Loucy (cell line): ENCODE measurements at regions not wholly inside any gene's neighbourhood (a gene's known extent, or its start where the extent isn't known, plus 50 kb on each side); places are given as distances from the start of the nearest gene placed in this dataset.

Experiments
- EZH2phosphoT487 ChIP-seq: fragments of 200-600 bp; IDR thresholded peaks from 2 replicates; pipeline ENCODE4 v1.6.1; 2018; ENCODE audit warnings: antibody characterized with exemption, mild to moderate bottlenecking, moderate library complexity, borderline replicate concordance
- TF ChIP-seq, protein P1 (sequence below): fragments of 200-600 bp; sonication (generic); conservative IDR thresholded peaks from 2 replicates; pipeline ENCODE4 v1.5.1; 2014; ENCODE audit warnings: mild to moderate bottlenecking, antibody characterized with exemption, low read length

DNA sequence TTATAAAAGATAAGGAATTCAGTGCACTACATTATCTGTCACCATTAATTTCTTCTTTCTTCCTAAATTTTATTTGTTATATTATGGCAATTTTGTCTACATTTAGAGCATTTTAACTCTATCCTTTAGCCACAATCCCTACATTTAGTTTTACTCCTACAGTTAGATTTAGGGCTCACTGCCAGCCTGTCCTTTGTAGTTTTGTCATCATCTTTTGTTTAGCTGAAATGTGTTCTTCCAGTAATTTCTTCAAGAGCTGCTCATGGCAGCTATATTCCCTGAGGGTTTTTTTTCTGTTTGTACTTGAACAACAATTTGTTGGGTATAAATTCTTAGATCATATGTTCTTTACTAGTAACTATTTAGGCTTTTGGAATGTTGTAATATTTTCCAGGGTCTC lies 72.7 kb upstream of the B3GAT2 start:
- TF ChIP-seq, protein P1, sequence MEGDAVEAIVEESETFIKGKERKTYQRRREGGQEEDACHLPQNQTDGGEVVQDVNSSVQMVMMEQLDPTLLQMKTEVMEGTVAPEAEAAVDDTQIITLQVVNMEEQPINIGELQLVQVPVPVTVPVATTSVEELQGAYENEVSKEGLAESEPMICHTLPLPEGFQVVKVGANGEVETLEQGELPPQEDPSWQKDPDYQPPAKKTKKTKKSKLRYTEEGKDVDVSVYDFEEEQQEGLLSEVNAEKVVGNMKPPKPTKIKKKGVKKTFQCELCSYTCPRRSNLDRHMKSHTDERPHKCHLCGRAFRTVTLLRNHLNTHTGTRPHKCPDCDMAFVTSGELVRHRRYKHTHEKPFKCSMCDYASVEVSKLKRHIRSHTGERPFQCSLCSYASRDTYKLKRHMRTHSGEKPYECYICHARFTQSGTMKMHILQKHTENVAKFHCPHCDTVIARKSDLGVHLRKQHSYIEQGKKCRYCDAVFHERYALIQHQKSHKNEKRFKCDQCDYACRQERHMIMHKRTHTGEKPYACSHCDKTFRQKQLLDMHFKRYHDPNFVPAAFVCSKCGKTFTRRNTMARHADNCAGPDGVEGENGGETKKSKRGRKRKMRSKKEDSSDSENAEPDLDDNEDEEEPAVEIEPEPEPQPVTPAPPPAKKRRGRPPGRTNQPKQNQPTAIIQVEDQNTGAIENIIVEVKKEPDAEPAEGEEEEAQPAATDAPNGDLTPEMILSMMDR, result no peak
- no peak for TF ChIP-seq EZH2phosphoT487
